ENCODE measurements at regions not wholly inside any gene's neighbourhood (a gene's known extent, or its start where the extent isn't known, plus 50 kb on each side); places are given as distances from the start of the nearest gene placed in this dataset.

- TF ChIP-seq ARID5B (CRISPR knock-in tag; IDR thresholded peaks at IDR 0.05): no peak
- no peak for TF ChIP-seq JARID2 (CRISPR knock-in tag; IDR thresholded peaks at IDR 0.05; ENCODE audit: insufficient replicate concordance)
- no peak for TF ChIP-seq ZNF362 (CRISPR knock-in tag; IDR thresholded peaks at IDR 0.05; ENCODE audit: borderline replicate concordance)
- TF ChIP-seq PCBP2 (optimal IDR thresholded peaks at IDR 0.05; ENCODE audit: low read depth, low read length, poor library complexity, severe bottlenecking): no peak
Measured at GRCh38 chr12:105993766-105994555, 144.8 kb downstream of the NUAK1 start (continued).

GRCh38 chr12:105995961-105996431 lies 142.8 kb downstream of the NUAK1 start:
- in situ Hi-C loops (cut with HindIII; ENCODE audit: extremely low pct_ligation_motif_present, low pct_unique_long_range_greater_than_20kb): no loop called here
- ChIA-PET CTCF (ENCODE audit: low intra/inter-chr PET ratio, low total read pairs) (no interaction called here), POLR2A (no interaction called here)
- 72% methylated on average over 2 of the region's 4 CpGs for WGBS (ENCODE audit: low lambda C conversion rate)
- H3K27ac ChIP-seq (ENCODE audit: extremely low read length, insufficient read depth, low read length): no peak overlapping the region
- ATAC-seq (no peak), FAIRE-seq (no peak), DNase-seq (ENCODE audit: low spot score) (no peak)
- H3K9ac ChIP-seq (ENCODE audit: insufficient read depth, low read depth, low read length): no peak overlapping the region
- H3K4me1 ChIP-seq (ENCODE audit: insufficient read depth, low read length): no peaks in the 10 kb centered on the region
- H3K27me3 ChIP-seq (ENCODE audit: control insufficient read depth in 1 of 2, insufficient read depth in 2 of 2, low read length in 2 of 2): no peaks in the 10 kb centered on the region; a peak in 2 of 5 replicates
- H3K4me2 ChIP-seq (ENCODE audit: low read depth, low read length): no peak overlapping the region
- H3K79me2 ChIP-seq (ENCODE audit: insufficient read depth, low read length): no peaks in the 10 kb centered on the region
- H3K36me3 ChIP-seq (replicated peaks in 1 of 2; ENCODE audit: control insufficient read depth in 1 of 2, insufficient read depth in 2 of 2, low read length in 2 of 2): no peaks in the 10 kb centered on the region
- TF ChIP-seq, protein P1, sequence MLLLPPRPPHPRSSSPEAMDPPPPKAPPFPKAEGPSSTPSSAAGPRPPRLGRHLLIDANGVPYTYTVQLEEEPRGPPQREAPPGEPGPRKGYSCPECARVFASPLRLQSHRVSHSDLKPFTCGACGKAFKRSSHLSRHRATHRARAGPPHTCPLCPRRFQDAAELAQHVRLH (CRISPR knock-in tag; IDR thresholded peaks at IDR 0.05; ENCODE audit: borderline replicate concordance, low read depth): no peak
- 0 out of 4 replicates have a peak, but pooled peaks of 1 of the 2 experiments have one; percentile 23 for TF ChIP-seq MAFK (conservative IDR thresholded peaks at IDR 0.05 in 1 of 2, IDR thresholded peaks at IDR 0.05 in 1 of 2; ENCODE audit: low read length in 2 of 2)
- H4K20me1 ChIP-seq (ENCODE audit: insufficient read depth, low read length): no peaks in the 10 kb centered on the region
- H2AFZ ChIP-seq (ENCODE audit: low read length): no peak overlapping the region
- no peak overlapping the region for H3K4me3 ChIP-seq (replicated peaks in 1 of 3; ENCODE audit: insufficient read depth in 1 of 3, low read depth in 2 of 3, low read length in 3 of 3)
- no TSS peak for BruUV-seq (replicated peaks)
- intact Hi-C loops (cut with micrococcal nuclease; ENCODE audit: unreplicated experiment): no loop called here
- no peaks in the 10 kb centered on the region for H3K9me3 ChIP-seq (ENCODE audit: low read length)
